ENCODE measurements at regions not wholly inside any gene's neighbourhood (a gene's known extent, or its start where the extent isn't known, plus 50 kb on each side); places are given as distances from the start of the nearest gene placed in this dataset.

DNA sequence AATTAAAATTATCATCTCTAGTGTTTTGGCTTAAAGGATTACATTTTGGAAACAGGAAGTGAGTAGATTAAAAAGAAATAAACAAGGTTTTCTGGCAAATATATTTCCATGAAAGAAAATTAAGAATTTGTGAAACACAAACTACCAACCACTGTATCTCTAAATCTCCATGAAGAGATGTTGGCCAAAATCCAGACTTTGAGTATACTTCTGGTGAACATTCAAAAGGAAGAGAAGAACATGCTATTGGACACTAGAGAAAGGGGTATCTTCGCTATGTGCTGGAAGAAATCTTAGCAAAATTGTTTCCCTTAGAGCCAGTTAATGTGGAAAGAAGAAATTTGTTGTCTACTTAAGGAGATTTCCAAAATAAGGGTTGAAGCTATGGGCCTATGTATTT lies 710.4 kb upstream of the CTNND2 start:
- TF ChIP-seq EZH2 (IDR thresholded peaks at IDR 0.05; ENCODE audit: borderline replicate concordance, low read depth, low read length, severe bottlenecking) = no peak
- TF ChIP-seq, protein P1, sequence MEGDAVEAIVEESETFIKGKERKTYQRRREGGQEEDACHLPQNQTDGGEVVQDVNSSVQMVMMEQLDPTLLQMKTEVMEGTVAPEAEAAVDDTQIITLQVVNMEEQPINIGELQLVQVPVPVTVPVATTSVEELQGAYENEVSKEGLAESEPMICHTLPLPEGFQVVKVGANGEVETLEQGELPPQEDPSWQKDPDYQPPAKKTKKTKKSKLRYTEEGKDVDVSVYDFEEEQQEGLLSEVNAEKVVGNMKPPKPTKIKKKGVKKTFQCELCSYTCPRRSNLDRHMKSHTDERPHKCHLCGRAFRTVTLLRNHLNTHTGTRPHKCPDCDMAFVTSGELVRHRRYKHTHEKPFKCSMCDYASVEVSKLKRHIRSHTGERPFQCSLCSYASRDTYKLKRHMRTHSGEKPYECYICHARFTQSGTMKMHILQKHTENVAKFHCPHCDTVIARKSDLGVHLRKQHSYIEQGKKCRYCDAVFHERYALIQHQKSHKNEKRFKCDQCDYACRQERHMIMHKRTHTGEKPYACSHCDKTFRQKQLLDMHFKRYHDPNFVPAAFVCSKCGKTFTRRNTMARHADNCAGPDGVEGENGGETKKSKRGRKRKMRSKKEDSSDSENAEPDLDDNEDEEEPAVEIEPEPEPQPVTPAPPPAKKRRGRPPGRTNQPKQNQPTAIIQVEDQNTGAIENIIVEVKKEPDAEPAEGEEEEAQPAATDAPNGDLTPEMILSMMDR (IDR thresholded peaks at IDR 0.05; ENCODE audit: borderline replicate concordance, extremely low read depth, low read length, poor library complexity, severe bottlenecking) = no peak
